ENCODE measurements at regions not wholly inside any gene's neighbourhood (a gene's known extent, or its start where the extent isn't known, plus 50 kb on each side); places are given as distances from the start of the nearest gene placed in this dataset.
A peak's percentile ranks its signal among the peaks of the same experiment; 100 is the strongest.

DNA sequence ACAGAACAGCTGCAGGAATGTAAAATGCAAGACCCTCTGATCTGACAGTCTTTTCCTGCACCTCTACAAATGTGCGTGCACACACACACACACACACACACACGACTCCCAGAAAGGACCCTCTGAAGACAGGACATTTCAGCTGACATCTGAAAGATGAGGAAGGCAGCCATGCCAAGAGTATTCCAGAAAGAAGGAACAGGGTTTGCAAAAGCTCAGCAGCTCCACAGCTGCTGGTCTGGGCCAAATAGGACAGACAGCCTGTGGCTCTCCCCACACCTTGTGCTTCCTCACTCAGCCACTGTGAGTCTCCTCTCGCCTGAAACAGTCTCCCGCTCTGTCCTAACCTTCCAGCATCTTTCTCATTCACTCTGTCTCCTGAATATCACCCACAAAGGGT is 189.0 kb downstream of the PALM2AKAP2 start:
- no peak for FAIRE-seq
- BruUV-seq (replicated peaks): no TSS peak

DNA sequence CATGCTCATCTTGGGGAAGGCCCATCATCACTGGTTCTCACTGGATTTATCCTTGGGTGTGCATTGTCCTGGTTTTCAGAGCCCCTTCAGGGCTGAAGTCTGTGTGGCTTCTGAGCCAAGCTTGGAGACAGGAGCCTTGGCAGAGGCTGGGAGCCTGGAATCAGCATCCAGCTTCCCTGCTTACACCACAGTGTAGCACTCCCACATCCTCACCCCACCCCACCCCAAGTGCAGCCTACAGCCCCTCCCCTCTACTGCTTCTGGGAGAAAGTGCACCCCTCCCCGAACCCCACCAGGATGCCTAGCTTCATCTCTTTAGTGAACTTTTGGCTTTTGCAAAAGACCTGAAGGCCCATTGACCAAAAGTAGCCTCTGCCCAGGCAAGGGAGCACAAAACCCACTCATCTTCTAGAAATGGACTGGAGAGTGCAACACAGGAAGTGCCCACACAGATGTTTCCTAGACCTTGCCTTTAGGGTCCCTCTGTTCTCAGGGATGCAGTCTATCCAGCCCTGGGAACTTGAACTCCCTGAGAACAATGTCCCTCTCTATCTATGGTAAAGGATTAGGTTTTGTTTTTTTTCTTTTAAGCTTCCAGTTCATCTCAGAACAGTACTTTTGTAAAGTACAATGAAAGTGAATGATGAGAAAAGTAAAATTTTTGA is 189.7 kb downstream of the PALM2AKAP2 start:
- ATAC-seq: no peak

More for the DNA sequence above, 189.0 kb downstream of the PALM2AKAP2 start:
- peak; percentile 6 for DNase-seq (ENCODE audit: low spot score)
- 47% methylated on average over 4 of the region's 4 CpGs for WGBS (ENCODE audit: low lambda C conversion rate)
- peak; percentile 95 for ATAC-seq
- no peaks in the 10 kb centered on the region for H3K36me3 ChIP-seq (replicated peaks in 1 of 2; ENCODE audit: control insufficient read depth in 1 of 2, insufficient read depth in 2 of 2, low read length in 2 of 2)
- H3K9ac ChIP-seq (ENCODE audit: insufficient read depth, low read depth, low read length): no peak overlapping the region
- no peaks in the 10 kb centered on the region for H4K20me1 ChIP-seq (ENCODE audit: insufficient read depth, low read length)
- H3K4me3 ChIP-seq (replicated peaks in 1 of 3; ENCODE audit: insufficient read depth in 1 of 3, low read depth in 2 of 3, low read length in 3 of 3): no peak overlapping the region
- in situ Hi-C loops (cut with HindIII; ENCODE audit: extremely low pct_ligation_motif_present, low pct_unique_long_range_greater_than_20kb) (no loop called here), intact Hi-C loops (cut with micrococcal nuclease; ENCODE audit: unreplicated experiment) (no loop called here)
- H3K79me2 ChIP-seq (ENCODE audit: insufficient read depth, low read length): no peaks in the 10 kb centered on the region
- H3K27ac ChIP-seq (ENCODE audit: extremely low read length, insufficient read depth, low read length): no peak overlapping the region
- H3K4me2 ChIP-seq (ENCODE audit: low read depth, low read length): no peak overlapping the region
- no peak for TF ChIP-seq EED (CRISPR knock-in tag; IDR thresholded peaks at IDR 0.05)
- TF ChIP-seq ZNF776 (CRISPR knock-in tag; IDR thresholded peaks at IDR 0.05): no peak
- TF ChIP-seq STAG1 (CRISPR knock-in tag; IDR thresholded peaks at IDR 0.05): peak; percentile 36
- TF ChIP-seq, protein P1, sequence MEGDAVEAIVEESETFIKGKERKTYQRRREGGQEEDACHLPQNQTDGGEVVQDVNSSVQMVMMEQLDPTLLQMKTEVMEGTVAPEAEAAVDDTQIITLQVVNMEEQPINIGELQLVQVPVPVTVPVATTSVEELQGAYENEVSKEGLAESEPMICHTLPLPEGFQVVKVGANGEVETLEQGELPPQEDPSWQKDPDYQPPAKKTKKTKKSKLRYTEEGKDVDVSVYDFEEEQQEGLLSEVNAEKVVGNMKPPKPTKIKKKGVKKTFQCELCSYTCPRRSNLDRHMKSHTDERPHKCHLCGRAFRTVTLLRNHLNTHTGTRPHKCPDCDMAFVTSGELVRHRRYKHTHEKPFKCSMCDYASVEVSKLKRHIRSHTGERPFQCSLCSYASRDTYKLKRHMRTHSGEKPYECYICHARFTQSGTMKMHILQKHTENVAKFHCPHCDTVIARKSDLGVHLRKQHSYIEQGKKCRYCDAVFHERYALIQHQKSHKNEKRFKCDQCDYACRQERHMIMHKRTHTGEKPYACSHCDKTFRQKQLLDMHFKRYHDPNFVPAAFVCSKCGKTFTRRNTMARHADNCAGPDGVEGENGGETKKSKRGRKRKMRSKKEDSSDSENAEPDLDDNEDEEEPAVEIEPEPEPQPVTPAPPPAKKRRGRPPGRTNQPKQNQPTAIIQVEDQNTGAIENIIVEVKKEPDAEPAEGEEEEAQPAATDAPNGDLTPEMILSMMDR (CRISPR knock-in tag; IDR thresholded peaks at IDR 0.05): peak; percentile 34
- TF ChIP-seq SMAD1 (CRISPR knock-in tag; IDR thresholded peaks at IDR 0.05; ENCODE audit: borderline replicate concordance, low read depth): no peak
- no peaks in the 10 kb centered on the region for H3K4me1 ChIP-seq (ENCODE audit: insufficient read depth, low read length)
- H3K27me3 ChIP-seq (ENCODE audit: control insufficient read depth in 1 of 2, insufficient read depth in 2 of 2, low read length in 2 of 2): no peaks in the 10 kb centered on the region
- CTCF ChIA-PET (ENCODE audit: low intra/inter-chr PET ratio, low total read pairs): no interaction called here
- no peak overlapping the region for H2AFZ ChIP-seq (ENCODE audit: low read length)
- H3K9me3 ChIP-seq (ENCODE audit: low read length): no peaks in the 10 kb centered on the region
- POLR2A ChIA-PET: no interaction called here

More for the DNA sequence above, 189.7 kb downstream of the PALM2AKAP2 start:
- no peak overlapping the region for H3K4me2 ChIP-seq (ENCODE audit: low read depth, low read length)
- intact Hi-C loops (cut with micrococcal nuclease; ENCODE audit: unreplicated experiment): no loop called here
- ChIA-PET POLR2A (no interaction called here), CTCF (ENCODE audit: low intra/inter-chr PET ratio, low total read pairs) (no interaction called here)
- 25% methylated on average over 1 of the region's 1 CpG for WGBS (ENCODE audit: low lambda C conversion rate)
- H4K20me1 ChIP-seq (ENCODE audit: insufficient read depth, low read length): no peaks in the 10 kb centered on the region
- no peaks in the 10 kb centered on the region for H3K9me3 ChIP-seq (ENCODE audit: low read length)
- H3K27ac ChIP-seq (ENCODE audit: extremely low read length, insufficient read depth, low read length): no peak overlapping the region
- no peak overlapping the region for H3K9ac ChIP-seq (ENCODE audit: insufficient read depth, low read depth, low read length)
- BruUV-seq (replicated peaks): no TSS peak
- H3K4me1 ChIP-seq (ENCODE audit: insufficient read depth, low read length): no peaks in the 10 kb centered on the region
- H2AFZ ChIP-seq (ENCODE audit: low read length): no peak overlapping the region
- no peaks in the 10 kb centered on the region for H3K79me2 ChIP-seq (ENCODE audit: insufficient read depth, low read length)
- no peak overlapping the region for H3K4me3 ChIP-seq (replicated peaks in 1 of 3; ENCODE audit: insufficient read depth in 1 of 3, low read depth in 2 of 3, low read length in 3 of 3)
- H3K36me3 ChIP-seq (replicated peaks in 1 of 2; ENCODE audit: control insufficient read depth in 1 of 2, insufficient read depth in 2 of 2, low read length in 2 of 2): no peaks in the 10 kb centered on the region
- FAIRE-seq (no peak), DNase-seq (ENCODE audit: low spot score) (no peak)
- TF ChIP-seq RBFOX2 (IDR thresholded peaks at IDR 0.05; ENCODE audit: low read depth, low read length): no peak
- no peak for TF ChIP-seq ZNF569 (CRISPR knock-in tag; IDR thresholded peaks at IDR 0.05; ENCODE audit: borderline replicate concordance)
- in situ Hi-C loops (cut with HindIII; ENCODE audit: extremely low pct_ligation_motif_present, low pct_unique_long_range_greater_than_20kb): no loop called here
- no peaks in the 10 kb centered on the region for H3K27me3 ChIP-seq (ENCODE audit: control insufficient read depth in 1 of 2, insufficient read depth in 2 of 2, low read length in 2 of 2)
